ENCODE measurements at regions not wholly inside any gene's neighbourhood (a gene's known extent, or its start where the extent isn't known, plus 50 kb on each side); places are given as distances from the start of the nearest gene placed in this dataset.

GRCh38 chr2:236970656-236971010, 115.1 kb upstream of the COPS8 start:
- Histone ChIP-seq H3K79me2 (ENCODE audit: control insufficient read depth, insufficient read depth, low read length) (no peaks in the 10 kb centered on the region), H3K27me3 (ENCODE audit: control insufficient read depth in 2 of 2, insufficient read depth in 2 of 2, low read length in 2 of 2) (peaks cover 0 to 28% of the 10 kb centered on the region in 2 experiments; a peak in 2 of 5 replicates), H3K4me2 (ENCODE audit: insufficient read depth, low read length) (no peak overlapping the region), H3K27ac (ENCODE audit: extremely low read depth, low read depth, low read length) (no peak overlapping the region), H2AFZ (ENCODE audit: low read depth, low read length) (no peak overlapping the region), H3K9me1 (ENCODE audit: control insufficient read depth, insufficient read depth, low read length) (no peaks in the 10 kb centered on the region), H3K4me1 (replicated peaks in 1 of 2; ENCODE audit: control insufficient read depth in 2 of 2, insufficient read depth in 2 of 2, low read length in 2 of 2) (no peaks in the 10 kb centered on the region), H4K20me1 (replicated peaks; ENCODE audit: control insufficient read depth, insufficient read depth, low read length) (no peaks in the 10 kb centered on the region), H3K4me3 (no peak overlapping the region), H3K9ac (ENCODE audit: insufficient read depth in 1 of 2, low read depth in 2 of 2, low read length in 2 of 2) (no peak overlapping the region), H3K36me3 (ENCODE audit: control insufficient read depth, insufficient read depth, low read length) (no peaks in the 10 kb centered on the region), H3K9me3 (replicated peaks; ENCODE audit: control insufficient read depth, insufficient read depth, low read depth, low read length) (no peaks in the 10 kb centered on the region)
- WGBS (ENCODE audit: insufficient coverage, low coverage, missing lambda C conversion rate), result 0% methylated on average over 2 of the region's 3 CpGs
- FAIRE-seq (no peak), ATAC-seq (no peak), DNase-seq (ENCODE audit: extremely low read depth in 1 of 4, low spot score in 3 of 4) (no peak)
- no TSS peak for BruUV-seq (replicated peaks)
- in situ Hi-C loops (cut with MboI) (no loop called here), intact Hi-C loops (cut with micrococcal nuclease) (no loop called here)
- POLR2A ChIA-PET, result no interaction called here
- TF ChIP-seq TAL1 (IDR thresholded peaks at IDR 0.05), result no peak
- TF ChIP-seq ZNF778 (CRISPR knock-in tag; IDR thresholded peaks at IDR 0.05), result no peak
- TF ChIP-seq TAF9B (IDR thresholded peaks at IDR 0.05; ENCODE audit: partially characterized antibody), result no peak
- no peak for TF ChIP-seq C11orf30 (IDR thresholded peaks at IDR 0.05; ENCODE audit: low read depth)
- no peak for TF ChIP-seq TCFL5 (CRISPR knock-in tag; conservative IDR thresholded peaks at IDR 0.05)
- no peak for TF ChIP-seq RBM25 (IDR thresholded peaks at IDR 0.05; ENCODE audit: low read depth, low read length, severe bottlenecking)
- TF ChIP-seq PHB2 (IDR thresholded peaks at IDR 0.05; ENCODE audit: low read depth), result no peak
- no peak for TF ChIP-seq CSDE1 (IDR thresholded peaks at IDR 0.05)
- no peak for TF ChIP-seq MBD2 (IDR thresholded peaks at IDR 0.05; ENCODE audit: borderline replicate concordance, low read depth)
- TF ChIP-seq BMI1 (IDR thresholded peaks at IDR 0.05; ENCODE audit: low read length), result no peak
- no peak for TF ChIP-seq ARNT (IDR thresholded peaks at IDR 0.05)
- no peak for TF ChIP-seq XRCC5 (IDR thresholded peaks at IDR 0.05; ENCODE audit: low read depth, low read length)
- TF ChIP-seq SAP30 (IDR thresholded peaks at IDR 0.05; ENCODE audit: borderline replicate concordance, insufficient read depth, low read depth, low read length, poor library complexity, severe bottlenecking), result no peak
- no peak for TF ChIP-seq ZNF583 (CRISPR knock-in tag; IDR thresholded peaks at IDR 0.05)
- no peak for TF ChIP-seq NRF1 (conservative IDR thresholded peaks at IDR 0.05 in 1 of 2, IDR thresholded peaks at IDR 0.05 in 1 of 2)
- TF ChIP-seq SMAD1 (IDR thresholded peaks at IDR 0.05; ENCODE audit: low read depth, low read length, partially characterized antibody), result no peak
- TF ChIP-seq KDM2B (CRISPR knock-in tag; IDR thresholded peaks at IDR 0.05), result no peak
- TF ChIP-seq, protein P1, sequence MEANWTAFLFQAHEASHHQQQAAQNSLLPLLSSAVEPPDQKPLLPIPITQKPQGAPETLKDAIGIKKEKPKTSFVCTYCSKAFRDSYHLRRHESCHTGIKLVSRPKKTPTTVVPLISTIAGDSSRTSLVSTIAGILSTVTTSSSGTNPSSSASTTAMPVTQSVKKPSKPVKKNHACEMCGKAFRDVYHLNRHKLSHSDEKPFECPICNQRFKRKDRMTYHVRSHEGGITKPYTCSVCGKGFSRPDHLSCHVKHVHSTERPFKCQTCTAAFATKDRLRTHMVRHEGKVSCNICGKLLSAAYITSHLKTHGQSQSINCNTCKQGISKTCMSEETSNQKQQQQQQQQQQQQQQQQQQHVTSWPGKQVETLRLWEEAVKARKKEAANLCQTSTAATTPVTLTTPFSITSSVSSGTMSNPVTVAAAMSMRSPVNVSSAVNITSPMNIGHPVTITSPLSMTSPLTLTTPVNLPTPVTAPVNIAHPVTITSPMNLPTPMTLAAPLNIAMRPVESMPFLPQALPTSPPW (CRISPR knock-in tag; IDR thresholded peaks at IDR 0.05), result no peak
- no peak for TF ChIP-seq ZEB2 (IDR thresholded peaks at IDR 0.05)
- no peak for TF ChIP-seq ETV6 (IDR thresholded peaks at IDR 0.05; ENCODE audit: borderline replicate concordance in 1 of 2, low read depth in 2 of 2, low read length in 1 of 2)
- no peak for TF ChIP-seq ETV6 (CRISPR knock-in tag; IDR thresholded peaks at IDR 0.05; ENCODE audit: borderline replicate concordance)
- CTCF ChIA-PET (ENCODE audit: low intra/inter-chr PET ratio), result no interaction called here

All from K562 (cell line).